Activated T-helper 17 cell treated with anti-CD3 and anti-CD28 coated beads, Interleukin-2, amount 50 U/mL, for 72 hours (primary cell): ENCODE measurements at regions not wholly inside any gene's neighbourhood (a gene's known extent, or its start where the extent isn't known, plus 50 kb on each side); places are given as distances from the start of the nearest gene placed in this dataset.
"Not testable (repeated sequence)": the region's sequence is repeated elsewhere in the genome, so short reads cannot be mapped to it uniquely, and the experiment has no call there.

Source experiments
- ATAC-seq: fragments of 150-1000 bp; cut with Tn5 transposase; replicated peaks from 2 replicates; pipeline ENCODE4 v1.10.0; 2021; ENCODE audit warnings: mild to moderate bottlenecking, moderate library complexity
- H3K27ac Mint-ChIP-seq: one replicate; pipeline ENCODE4 v1.8.0; 2022; ENCODE audit warnings: mixed read lengths
- H3K27me3 Mint-ChIP-seq: one replicate; pipeline ENCODE4 v1.8.0; 2022; ENCODE audit warnings: mixed read lengths
- H3K36me3 Mint-ChIP-seq: one replicate; pipeline ENCODE4 v1.8.0; 2022; ENCODE audit warnings: low read depth, mild to moderate bottlenecking, mixed read lengths
- H3K4me1 Mint-ChIP-seq: one replicate; pipeline ENCODE4 v1.8.0; 2022; ENCODE audit warnings: mixed read lengths
- H3K4me3 Mint-ChIP-seq: one replicate; pipeline ENCODE4 v1.8.0; 2022; ENCODE audit warnings: mild to moderate bottlenecking, mixed read lengths
- H3K9me3 Mint-ChIP-seq: one replicate; pipeline ENCODE4 v1.8.0; 2022; ENCODE audit warnings: mixed read lengths

- Mint-ChIP-seq H3K9me3 (no peaks in the 10 kb centered on the region), H3K4me1 (peaks cover 10% of the 10 kb centered on the region), H3K4me3 (no peak overlapping the region), H3K27me3 (peaks cover 18% of the 10 kb centered on the region), H3K36me3 (no peaks in the 10 kb centered on the region), H3K27ac (no peak overlapping the region)
- ATAC-seq, result no peak
Measured at GRCh38 chr2:39487398-39488250, 50.5 kb upstream of the MAP4K3 start.

GRCh38 chr2:39488450-39488849 lies 51.4 kb upstream of the MAP4K3 start:
- Mint-ChIP-seq H3K4me3 (no peak overlapping the region), H3K9me3 (no peaks in the 10 kb centered on the region), H3K36me3 (no peaks in the 10 kb centered on the region), H3K27me3 (peaks cover 18% of the 10 kb centered on the region), H3K4me1 (peaks cover 10% of the 10 kb centered on the region), H3K27ac (no peak overlapping the region)
- no peak for ATAC-seq

GRCh38 chr2:39490586-39490985 lies 53.5 kb upstream of the MAP4K3 start:
- H3K27me3 Mint-ChIP-seq, result peaks cover 21% of the 10 kb centered on the region
- no peak overlapping the region for H3K27ac Mint-ChIP-seq
- peaks cover 12% of the 10 kb centered on the region for H3K4me1 Mint-ChIP-seq
- peaks cover 6% of the 10 kb centered on the region for H3K36me3 Mint-ChIP-seq
- H3K9me3 Mint-ChIP-seq, result no peaks in the 10 kb centered on the region
- ATAC-seq, result no peak
- H3K4me3 Mint-ChIP-seq, result no peak overlapping the region

DNA sequence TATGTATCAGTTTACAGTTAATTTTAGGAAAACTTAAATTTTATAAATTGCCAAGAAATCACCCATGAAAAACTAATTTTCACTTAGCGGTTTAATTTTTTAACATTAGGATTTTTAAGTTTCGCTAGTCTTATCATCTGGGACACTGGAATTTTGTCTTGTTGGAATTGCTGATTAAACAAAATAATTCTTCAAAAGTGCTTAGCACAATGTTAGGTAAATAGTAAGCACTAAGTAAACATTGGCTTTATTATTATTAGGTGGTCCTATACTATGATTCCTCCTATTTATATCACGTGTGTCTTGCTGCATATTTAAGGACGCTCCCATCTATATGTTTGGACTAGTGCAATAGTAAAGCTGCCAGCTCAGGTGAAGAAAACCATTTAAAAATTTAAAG lies 54.6 kb upstream of the MAP4K3 start:
- H3K36me3 Mint-ChIP-seq, result peaks cover 6% of the 10 kb centered on the region
- peaks cover 18% of the 10 kb centered on the region for H3K4me1 Mint-ChIP-seq
- H3K4me3 Mint-ChIP-seq, result peak overlapping the region; percentile 39
- H3K27ac Mint-ChIP-seq, result peak overlapping the region; percentile 83
- peaks cover 18% of the 10 kb centered on the region for H3K27me3 Mint-ChIP-seq
- H3K9me3 Mint-ChIP-seq, result no peaks in the 10 kb centered on the region
- no peak for ATAC-seq

GRCh38 chr2:39492095-39492590 lies 55.1 kb upstream of the MAP4K3 start:
- H3K27ac Mint-ChIP-seq, result peak overlapping the region; percentile 83
- peak overlapping the region; percentile 39 for H3K4me3 Mint-ChIP-seq
- H3K36me3 Mint-ChIP-seq, result peaks cover 6% of the 10 kb centered on the region

GRCh38 chr2:39492716-39493115 lies 55.6 kb upstream of the MAP4K3 start:
- Mint-ChIP-seq H3K27ac (peak overlapping the region; percentile 83), H3K36me3 (peaks cover 6% of the 10 kb centered on the region), H3K4me1 (peaks cover 18% of the 10 kb centered on the region), H3K9me3 (no peaks in the 10 kb centered on the region), H3K4me3 (peak overlapping the region; percentile 39), H3K27me3 (peaks cover 15% of the 10 kb centered on the region)
- ATAC-seq, result no peak

More at GRCh38 chr2:39492095-39492590, 55.1 kb upstream of the MAP4K3 start:
- peaks cover 16% of the 10 kb centered on the region for H3K27me3 Mint-ChIP-seq
- H3K4me1 Mint-ChIP-seq, result peaks cover 18% of the 10 kb centered on the region
- peak; percentile 93 for ATAC-seq
- H3K9me3 Mint-ChIP-seq, result no peaks in the 10 kb centered on the region

- Mint-ChIP-seq H3K4me1 (peaks cover 18% of the 10 kb centered on the region), H3K27ac (peak overlapping the region; percentile 83), H3K27me3 (peaks cover 12% of the 10 kb centered on the region), H3K9me3 (no peaks in the 10 kb centered on the region), H3K4me3 (peak overlapping the region; percentile 34), H3K36me3 (peaks cover 6% of the 10 kb centered on the region)
- peak; percentile 49 for ATAC-seq
Measured at GRCh38 chr2:39494784-39495251, 57.7 kb upstream of the MAP4K3 start.

DNA sequence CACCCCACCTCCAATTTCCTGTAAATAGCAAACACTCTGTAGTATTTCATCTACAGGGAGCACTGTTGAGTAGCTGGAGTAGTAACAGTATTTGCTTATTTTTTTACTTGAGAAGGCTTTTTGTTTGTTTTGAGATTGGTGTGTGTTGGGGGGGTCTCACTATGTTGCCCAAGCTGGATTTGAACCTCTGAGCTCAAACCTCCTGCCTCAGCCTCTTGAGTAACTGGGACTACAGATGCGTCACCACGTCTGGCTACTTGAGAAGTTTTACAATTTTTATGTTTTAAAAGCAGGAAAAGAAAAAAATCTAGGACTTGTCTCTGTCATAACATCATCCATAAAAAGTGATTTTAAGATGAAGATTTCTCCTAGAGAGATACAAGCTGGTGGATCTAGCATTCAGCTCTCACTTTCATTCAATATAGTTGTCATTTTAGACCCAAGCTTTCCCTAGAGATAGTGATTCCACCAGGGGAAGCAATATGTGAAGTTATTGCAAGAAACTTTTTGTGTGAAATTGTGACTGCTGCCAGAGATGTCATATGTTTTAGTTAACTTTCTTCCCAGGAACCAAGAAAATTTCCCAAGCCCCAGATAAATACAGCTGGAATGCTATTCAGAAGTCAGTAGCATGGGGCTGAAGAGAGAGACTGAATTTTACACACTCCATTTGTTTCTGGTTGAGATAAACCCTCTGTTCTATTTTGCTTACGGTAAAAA lies 60.2 kb upstream of the MAP4K3 start:
- peaks cover 9% of the 10 kb centered on the region for H3K4me1 Mint-ChIP-seq
- peaks cover 6% of the 10 kb centered on the region for H3K36me3 Mint-ChIP-seq
- no peak overlapping the region for H3K27ac Mint-ChIP-seq
- no peak for ATAC-seq
- H3K4me3 Mint-ChIP-seq, result no peak overlapping the region
- H3K27me3 Mint-ChIP-seq, result peaks cover 13% of the 10 kb centered on the region
- H3K9me3 Mint-ChIP-seq, result no peaks in the 10 kb centered on the region

DNA sequence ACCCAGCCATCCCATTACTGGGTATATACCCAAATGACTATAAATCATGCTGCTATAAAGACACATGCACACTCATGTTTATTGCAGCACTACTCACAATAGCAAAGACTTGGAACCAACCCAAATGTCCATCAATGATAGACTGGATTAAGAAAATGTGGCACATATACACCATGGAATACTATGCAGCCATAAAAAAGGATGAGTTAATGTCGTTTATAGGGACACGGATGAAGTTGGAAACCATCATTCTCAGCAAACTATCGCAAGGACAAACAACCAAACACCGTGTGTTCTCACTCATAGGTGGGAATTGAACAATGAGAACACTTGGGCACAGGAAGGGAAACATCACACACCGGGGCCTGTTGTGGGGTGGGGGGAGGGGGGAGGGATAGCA lies 61.1 kb upstream of the MAP4K3 start:
- H3K9me3 Mint-ChIP-seq, H3K27ac Mint-ChIP-seq, ATAC-seq, H3K4me1 Mint-ChIP-seq, H3K4me3 Mint-ChIP-seq, H3K36me3 Mint-ChIP-seq: not testable (repeated sequence)
- H3K27me3 Mint-ChIP-seq, result peaks cover 18% of the 10 kb centered on the region

- H3K4me3 Mint-ChIP-seq, result no peak overlapping the region
- no peak overlapping the region for H3K27ac Mint-ChIP-seq
- ATAC-seq, result no peak
- peaks cover 9% of the 10 kb centered on the region for H3K4me1 Mint-ChIP-seq
- H3K27me3 Mint-ChIP-seq, result peaks cover 18% of the 10 kb centered on the region
- H3K9me3 Mint-ChIP-seq, result no peaks in the 10 kb centered on the region
- peaks cover 6% of the 10 kb centered on the region for H3K36me3 Mint-ChIP-seq
Measured at GRCh38 chr2:39498786-39499185, 61.7 kb upstream of the MAP4K3 start.

- no peaks in the 10 kb centered on the region for H3K9me3 Mint-ChIP-seq
- peaks cover 9% of the 10 kb centered on the region for H3K4me1 Mint-ChIP-seq
- no peak overlapping the region for H3K27ac Mint-ChIP-seq
- ATAC-seq, result no peak
- H3K27me3 Mint-ChIP-seq, result peaks cover 18% of the 10 kb centered on the region
- no peak overlapping the region for H3K4me3 Mint-ChIP-seq
- H3K36me3 Mint-ChIP-seq, result peaks cover 6% of the 10 kb centered on the region
Measured at GRCh38 chr2:39499336-39499735, 62.3 kb upstream of the MAP4K3 start.

DNA sequence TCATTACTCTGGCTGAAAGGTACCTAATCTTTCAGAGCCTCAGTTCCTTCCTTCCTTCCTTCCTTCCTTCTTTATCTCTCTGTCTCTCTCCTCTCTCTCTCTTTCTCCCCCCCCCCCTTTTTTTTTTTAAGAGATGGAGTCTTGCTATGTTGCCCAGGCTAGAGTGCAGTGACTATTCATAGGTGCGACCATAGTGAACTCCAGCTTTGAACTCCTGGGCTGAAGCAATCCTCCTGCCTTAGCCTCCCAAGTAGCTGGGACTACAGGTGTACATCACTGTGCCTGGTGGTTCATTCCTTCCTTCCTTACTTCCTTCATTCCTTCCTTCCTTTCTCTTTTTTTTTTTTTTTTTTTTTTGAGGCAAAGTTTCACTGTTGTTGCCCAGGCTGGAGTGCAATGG lies 64.3 kb upstream of the MAP4K3 start:
- H3K36me3 Mint-ChIP-seq, result no peaks in the 10 kb centered on the region
- no peaks in the 10 kb centered on the region for H3K9me3 Mint-ChIP-seq
- H3K27ac Mint-ChIP-seq, result no peak overlapping the region
- peaks cover 11% of the 10 kb centered on the region for H3K27me3 Mint-ChIP-seq
- no peak for ATAC-seq
- no peaks in the 10 kb centered on the region for H3K4me1 Mint-ChIP-seq
- H3K4me3 Mint-ChIP-seq, result no peak overlapping the region

- H3K27ac Mint-ChIP-seq, result no peak overlapping the region
- no peak for ATAC-seq
- H3K4me3 Mint-ChIP-seq, result no peak overlapping the region
- no peaks in the 10 kb centered on the region for H3K4me1 Mint-ChIP-seq
- peaks cover 11% of the 10 kb centered on the region for H3K27me3 Mint-ChIP-seq
- H3K36me3 Mint-ChIP-seq, result no peaks in the 10 kb centered on the region
- H3K9me3 Mint-ChIP-seq, result no peaks in the 10 kb centered on the region
Measured at GRCh38 chr2:39503277-39503676, 66.2 kb upstream of the MAP4K3 start.

- Mint-ChIP-seq H3K4me1 (no peaks in the 10 kb centered on the region), H3K4me3 (no peak overlapping the region), H3K27ac (no peak overlapping the region), H3K9me3 (no peaks in the 10 kb centered on the region), H3K27me3 (peaks cover 17% of the 10 kb centered on the region), H3K36me3 (no peaks in the 10 kb centered on the region)
- ATAC-seq, result no peak
Measured at GRCh38 chr2:39504790-39505335, 67.8 kb upstream of the MAP4K3 start.
